ENCODE measurements at regions not wholly inside any gene's neighbourhood (a gene's known extent, or its start where the extent isn't known, plus 50 kb on each side); places are given as distances from the start of the nearest gene placed in this dataset.
A peak's percentile ranks its signal among the peaks of the same experiment; 100 is the strongest.

DNA sequence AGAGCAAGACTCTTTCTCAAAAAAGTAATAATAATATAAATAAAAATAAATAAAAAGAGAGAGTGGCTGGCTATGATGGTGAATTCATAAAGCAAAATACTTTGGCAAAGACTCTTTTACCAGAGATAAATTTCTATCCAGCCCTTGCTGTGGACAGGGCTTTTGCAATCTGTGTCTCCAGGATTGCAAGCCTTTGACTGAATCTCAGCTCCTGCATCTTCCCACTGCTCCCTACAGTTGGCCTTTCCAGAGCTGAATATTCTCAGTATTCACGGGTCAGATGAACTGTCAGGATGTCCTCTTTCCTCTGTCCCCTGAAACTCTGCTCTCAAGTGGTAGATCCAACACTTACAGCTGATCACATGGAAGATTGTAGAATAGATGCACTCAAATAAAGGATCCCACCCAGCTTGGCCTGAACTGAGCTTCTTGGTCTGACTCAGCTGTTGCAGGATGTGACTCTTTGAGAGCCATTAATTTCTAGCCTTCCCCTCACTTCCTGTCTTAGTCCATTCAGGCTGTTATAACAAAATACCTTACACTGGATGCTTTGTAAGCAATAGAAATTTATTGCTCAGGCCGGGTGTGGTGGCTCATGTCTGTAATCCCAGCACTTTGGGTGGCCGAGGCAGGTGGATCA is 123.4 kb upstream of the GUCY1A1 start:
- H3K27ac ChIP-seq (ENCODE audit: low read depth, low read length): no peak overlapping the region
- peak overlapping the region; percentile 62 for H2AFZ ChIP-seq (ENCODE audit: low read length)
- peak; percentile 31 for DNase-seq (ENCODE audit: insufficient read length, low spot score, missing footprints)

DNA sequence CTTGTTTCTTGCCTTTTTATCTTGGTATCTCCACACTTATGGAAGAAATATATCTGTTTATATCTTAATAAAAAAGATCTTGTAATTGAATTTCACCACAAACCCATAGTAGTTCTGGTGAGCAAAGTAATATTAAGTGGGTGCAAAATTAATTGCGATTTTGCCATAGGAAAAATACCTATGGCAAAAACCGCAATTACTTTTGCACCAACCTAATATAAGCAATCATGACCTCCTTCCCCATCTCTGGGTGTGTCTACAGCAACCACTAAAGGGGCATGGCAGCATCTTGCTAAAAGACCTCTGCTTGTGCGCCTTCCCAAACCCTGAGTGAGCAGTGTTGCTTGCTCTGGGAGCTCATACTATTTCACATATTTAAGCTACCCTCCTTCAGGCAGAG is 124.2 kb upstream of the GUCY1A1 start:
- no peaks in the 10 kb centered on the region for H3K27me3 ChIP-seq (ENCODE audit: insufficient read depth, low read length)
- H3K4me2 ChIP-seq (ENCODE audit: insufficient read depth, low read length): no peak overlapping the region
- DNase-seq (ENCODE audit: insufficient read length, low spot score, missing footprints): peak; percentile 32
- H3K9me3 ChIP-seq (ENCODE audit: low read depth, low read length): no peaks in the 10 kb centered on the region
- H3K27ac ChIP-seq (ENCODE audit: low read depth, low read length): no peak overlapping the region
- no peaks in the 10 kb centered on the region for H3K36me3 ChIP-seq (ENCODE audit: insufficient read depth, low read length)
- no peak overlapping the region for H2AFZ ChIP-seq (ENCODE audit: low read length)
- no peak overlapping the region for H3K4me3 ChIP-seq (ENCODE audit: insufficient read depth, low read length)
- H3K4me1 ChIP-seq (ENCODE audit: insufficient read depth, low read length): no peaks in the 10 kb centered on the region
- TF ChIP-seq, protein P1, sequence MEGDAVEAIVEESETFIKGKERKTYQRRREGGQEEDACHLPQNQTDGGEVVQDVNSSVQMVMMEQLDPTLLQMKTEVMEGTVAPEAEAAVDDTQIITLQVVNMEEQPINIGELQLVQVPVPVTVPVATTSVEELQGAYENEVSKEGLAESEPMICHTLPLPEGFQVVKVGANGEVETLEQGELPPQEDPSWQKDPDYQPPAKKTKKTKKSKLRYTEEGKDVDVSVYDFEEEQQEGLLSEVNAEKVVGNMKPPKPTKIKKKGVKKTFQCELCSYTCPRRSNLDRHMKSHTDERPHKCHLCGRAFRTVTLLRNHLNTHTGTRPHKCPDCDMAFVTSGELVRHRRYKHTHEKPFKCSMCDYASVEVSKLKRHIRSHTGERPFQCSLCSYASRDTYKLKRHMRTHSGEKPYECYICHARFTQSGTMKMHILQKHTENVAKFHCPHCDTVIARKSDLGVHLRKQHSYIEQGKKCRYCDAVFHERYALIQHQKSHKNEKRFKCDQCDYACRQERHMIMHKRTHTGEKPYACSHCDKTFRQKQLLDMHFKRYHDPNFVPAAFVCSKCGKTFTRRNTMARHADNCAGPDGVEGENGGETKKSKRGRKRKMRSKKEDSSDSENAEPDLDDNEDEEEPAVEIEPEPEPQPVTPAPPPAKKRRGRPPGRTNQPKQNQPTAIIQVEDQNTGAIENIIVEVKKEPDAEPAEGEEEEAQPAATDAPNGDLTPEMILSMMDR (IDR thresholded peaks at IDR 0.05; ENCODE audit: extremely low read depth, low read depth, low read length): no peak
- H3K79me2 ChIP-seq (ENCODE audit: insufficient read depth, low read length): no peaks in the 10 kb centered on the region
- no peaks in the 10 kb centered on the region for H4K20me1 ChIP-seq (ENCODE audit: insufficient read depth, low read length)

More for the DNA sequence above, 123.4 kb upstream of the GUCY1A1 start:
- no peak overlapping the region for H3K4me2 ChIP-seq (ENCODE audit: insufficient read depth, low read length)
- no peak overlapping the region for H3K4me3 ChIP-seq (ENCODE audit: insufficient read depth, low read length)
- no peaks in the 10 kb centered on the region for H3K36me3 ChIP-seq (ENCODE audit: insufficient read depth, low read length)
- TF ChIP-seq, protein P1 (IDR thresholded peaks at IDR 0.05; ENCODE audit: extremely low read depth, low read depth, low read length): no peak
- H3K4me1 ChIP-seq (ENCODE audit: insufficient read depth, low read length): no peaks in the 10 kb centered on the region
- no peaks in the 10 kb centered on the region for H4K20me1 ChIP-seq (ENCODE audit: insufficient read depth, low read length)
- H3K27me3 ChIP-seq (ENCODE audit: insufficient read depth, low read length): no peaks in the 10 kb centered on the region
- no peaks in the 10 kb centered on the region for H3K79me2 ChIP-seq (ENCODE audit: insufficient read depth, low read length)
- no peaks in the 10 kb centered on the region for H3K9me3 ChIP-seq (ENCODE audit: low read depth, low read length)

DNA sequence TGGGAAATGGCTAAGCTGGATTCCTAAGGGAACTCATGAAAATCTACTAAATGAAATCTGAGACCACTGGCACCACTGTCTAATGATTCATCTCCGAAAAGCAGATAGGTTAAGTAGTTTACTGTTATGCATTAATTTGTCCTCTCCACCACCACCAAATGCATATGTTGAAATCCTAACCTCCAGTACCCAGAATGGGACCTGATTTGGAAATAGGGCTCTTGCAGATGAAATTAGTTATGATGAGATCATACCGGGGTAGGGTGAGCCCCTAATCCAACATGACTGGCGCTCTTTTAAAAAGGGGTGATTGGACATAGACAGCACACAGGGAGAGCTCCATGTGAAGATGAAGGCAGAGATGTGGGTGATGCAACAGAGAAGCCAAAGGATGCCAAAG is 124.9 kb upstream of the GUCY1A1 start:
- Histone ChIP-seq H2AFZ (ENCODE audit: low read length) (no peak overlapping the region), H3K36me3 (ENCODE audit: insufficient read depth, low read length) (no peaks in the 10 kb centered on the region), H3K27me3 (ENCODE audit: insufficient read depth, low read length) (no peaks in the 10 kb centered on the region), H3K4me2 (ENCODE audit: insufficient read depth, low read length) (no peak overlapping the region), H3K27ac (ENCODE audit: low read depth, low read length) (no peak overlapping the region), H3K4me1 (ENCODE audit: insufficient read depth, low read length) (no peaks in the 10 kb centered on the region), H3K79me2 (ENCODE audit: insufficient read depth, low read length) (no peaks in the 10 kb centered on the region), H3K9me3 (ENCODE audit: low read depth, low read length) (no peaks in the 10 kb centered on the region), H4K20me1 (ENCODE audit: insufficient read depth, low read length) (no peaks in the 10 kb centered on the region), H3K4me3 (ENCODE audit: insufficient read depth, low read length) (no peak overlapping the region)
- TF ChIP-seq, protein P1 (IDR thresholded peaks at IDR 0.05; ENCODE audit: extremely low read depth, low read depth, low read length): no peak
- no peak for DNase-seq (ENCODE audit: insufficient read length, low spot score, missing footprints)

DNA sequence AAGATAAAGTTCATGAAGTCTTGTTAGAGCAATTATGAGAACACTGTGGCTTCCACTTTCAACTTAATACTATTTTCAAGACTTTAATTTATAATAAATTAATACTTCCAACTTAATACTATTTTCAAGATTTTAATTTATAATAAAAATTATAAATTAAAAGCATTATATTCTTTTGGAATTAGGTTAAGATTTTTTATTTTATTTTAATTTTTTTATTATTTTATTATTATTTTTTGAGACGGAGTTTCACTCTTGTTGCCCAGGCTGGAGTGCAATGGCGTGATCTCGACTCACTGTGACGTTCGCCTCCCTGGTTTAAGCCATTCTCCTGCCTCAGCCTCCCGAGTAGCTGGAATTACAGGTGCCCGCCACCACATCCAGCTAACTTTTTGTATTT is 126.0 kb upstream of the GUCY1A1 start:
- no peaks in the 10 kb centered on the region for H4K20me1 ChIP-seq (ENCODE audit: insufficient read depth, low read length)
- no peaks in the 10 kb centered on the region for H3K9me3 ChIP-seq (ENCODE audit: low read depth, low read length)
- no peak overlapping the region for H3K4me3 ChIP-seq (ENCODE audit: insufficient read depth, low read length)
- H3K27me3 ChIP-seq (ENCODE audit: insufficient read depth, low read length): no peaks in the 10 kb centered on the region
- no peaks in the 10 kb centered on the region for H3K4me1 ChIP-seq (ENCODE audit: insufficient read depth, low read length)
- no peak overlapping the region for H3K4me2 ChIP-seq (ENCODE audit: insufficient read depth, low read length)
- no peaks in the 10 kb centered on the region for H3K36me3 ChIP-seq (ENCODE audit: insufficient read depth, low read length)
- TF ChIP-seq, protein P1 (IDR thresholded peaks at IDR 0.05; ENCODE audit: extremely low read depth, low read depth, low read length): no peak
- DNase-seq (ENCODE audit: insufficient read length, low spot score, missing footprints): no peak
- no peaks in the 10 kb centered on the region for H3K79me2 ChIP-seq (ENCODE audit: insufficient read depth, low read length)
- H3K27ac ChIP-seq (ENCODE audit: low read depth, low read length): no peak overlapping the region
- no peak overlapping the region for H2AFZ ChIP-seq (ENCODE audit: low read length)

Measured in osteoblast (primary cell).